NCI-H82 (cell line): ENCODE measurements at regions not wholly inside any gene's neighbourhood (a gene's known extent, or its start where the extent isn't known, plus 50 kb on each side); places are given as distances from the start of the nearest gene placed in this dataset.
"Not testable (repeated sequence)": the region's sequence is repeated elsewhere in the genome, so short reads cannot be mapped to it uniquely, and the experiment has no call there.

Experiments used
- DNase-seq: peaks from one replicate; lab custom pipeline; 2025; lab: John Stamatoyannopoulos, UW

GRCh38 chrX:81857192-81857591, 655.3 kb downstream of the SH3BGRL start:
- no peak for DNase-seq

- DNase-seq: no peak
Measured at GRCh38 chrX:81866873-81867272, 665.0 kb downstream of the SH3BGRL start.

- DNase-seq: no peak
Measured at GRCh38 chrX:81868979-81869378, 667.1 kb downstream of the SH3BGRL start.

DNA sequence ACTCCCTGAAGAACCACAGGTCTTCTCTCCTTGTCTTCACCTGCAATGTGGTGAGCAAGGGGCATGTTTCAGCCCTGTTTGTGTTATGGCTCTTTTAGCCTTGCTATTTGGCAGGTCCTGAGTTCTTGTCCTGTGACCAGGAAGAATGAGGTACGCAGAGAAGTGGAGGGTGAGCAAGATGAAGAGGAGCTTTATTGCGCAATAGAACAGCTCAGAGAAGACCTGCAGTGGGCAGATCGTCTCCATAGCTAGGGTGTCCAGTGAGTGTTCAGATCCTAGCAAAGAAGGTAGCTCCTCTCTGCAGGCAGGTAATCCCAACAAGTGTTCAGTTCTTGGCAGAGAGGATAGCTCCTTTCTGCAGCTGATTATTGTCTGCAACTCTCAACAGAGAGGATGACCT, 672.9 kb downstream of the SH3BGRL start:
- no peak for DNase-seq

DNA sequence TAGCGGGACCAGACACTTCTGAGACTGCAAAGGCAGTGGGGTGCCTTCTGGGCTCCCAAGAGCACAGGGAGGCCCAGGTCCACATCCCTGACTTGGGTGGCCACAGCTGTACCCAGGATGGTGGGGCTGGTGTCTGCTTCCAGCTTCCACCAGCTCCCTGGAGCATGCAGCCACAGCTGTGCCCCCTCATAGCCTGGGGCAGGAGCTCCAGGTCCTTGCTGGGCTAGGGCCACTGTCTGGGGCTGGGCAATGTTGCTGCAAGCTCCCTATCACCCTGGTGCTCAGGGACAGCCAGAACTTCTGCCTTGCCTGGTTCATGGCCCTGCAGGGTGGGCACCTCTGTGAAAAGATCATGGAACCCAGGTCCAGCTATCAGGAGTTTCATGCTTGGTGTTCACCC, 673.9 kb downstream of the SH3BGRL start:
- no peak for DNase-seq

DNA sequence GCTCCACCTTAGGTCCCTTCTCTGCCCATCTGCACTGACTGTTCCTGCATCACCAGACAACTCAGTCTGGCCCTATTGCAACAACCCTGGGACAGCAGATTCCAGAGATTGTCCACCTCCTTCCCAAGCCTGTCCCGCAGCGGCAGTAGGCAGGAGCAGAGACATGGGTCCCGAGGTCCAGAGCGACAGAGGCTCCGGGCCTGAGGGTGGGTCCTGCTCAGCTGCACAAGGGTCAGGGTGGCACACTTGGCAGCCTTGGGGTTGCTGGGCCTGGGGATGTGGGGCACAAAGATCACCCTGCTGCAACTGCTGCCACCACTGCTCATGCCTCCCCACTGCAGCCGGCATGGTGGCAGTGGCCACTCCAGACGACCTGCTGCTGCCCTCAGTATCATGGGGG, 674.5 kb downstream of the SH3BGRL start:
- DNase-seq: no peak

- DNase-seq: no peak
Measured at GRCh38 chrX:81890521-81890920, 688.6 kb downstream of the SH3BGRL start.

DNA sequence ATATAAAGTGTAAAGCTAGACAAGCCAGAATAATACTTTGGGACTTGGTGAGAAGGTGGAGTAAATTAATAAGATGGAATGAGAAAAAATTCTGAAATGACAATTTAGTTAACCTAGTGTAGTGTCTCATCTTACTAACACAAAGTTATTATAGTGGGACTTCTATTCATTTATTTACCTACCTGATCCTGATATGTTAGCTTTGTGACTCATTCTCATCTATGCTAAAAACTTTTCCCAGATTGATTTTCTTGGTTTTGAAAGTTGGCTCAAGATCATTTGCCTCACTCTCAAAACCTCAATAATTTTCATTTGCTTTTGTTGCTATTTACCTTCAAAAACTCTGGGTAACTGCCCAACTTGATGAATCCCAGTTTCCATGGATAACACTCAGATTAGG, 698.6 kb downstream of the SH3BGRL start:
- no peak for DNase-seq

GRCh38 chrX:81925812-81926211, 723.9 kb downstream of the SH3BGRL start:
- DNase-seq: no peak

DNA sequence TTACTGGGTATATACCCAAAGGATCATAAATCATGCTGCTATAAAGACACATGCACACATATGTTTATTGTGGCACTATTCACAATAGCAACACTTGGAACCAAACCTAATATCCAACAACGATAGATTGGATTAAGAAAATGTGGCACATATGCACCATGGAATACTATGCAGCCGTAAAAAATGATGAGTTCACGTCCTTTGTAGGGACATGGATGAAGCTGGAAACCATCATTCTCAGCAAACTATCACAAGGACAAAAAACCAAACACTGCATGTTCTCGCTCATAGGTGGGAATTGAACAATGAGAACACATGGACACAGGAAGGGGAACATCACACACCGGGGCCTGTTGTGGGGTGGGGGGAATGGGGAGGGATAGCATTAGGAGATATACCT, 744.0 kb downstream of the SH3BGRL start:
- DNase-seq: not testable (repeated sequence)

- no peak for DNase-seq
Measured at GRCh38 chrX:81957318-81957717, 755.4 kb downstream of the SH3BGRL start.

GRCh38 chrX:81957900-81958545, 756.1 kb downstream of the SH3BGRL start:
- peak; percentile 64 for DNase-seq

GRCh38 chrX:81959964-81960363, 758.1 kb downstream of the SH3BGRL start:
- no peak for DNase-seq

DNA sequence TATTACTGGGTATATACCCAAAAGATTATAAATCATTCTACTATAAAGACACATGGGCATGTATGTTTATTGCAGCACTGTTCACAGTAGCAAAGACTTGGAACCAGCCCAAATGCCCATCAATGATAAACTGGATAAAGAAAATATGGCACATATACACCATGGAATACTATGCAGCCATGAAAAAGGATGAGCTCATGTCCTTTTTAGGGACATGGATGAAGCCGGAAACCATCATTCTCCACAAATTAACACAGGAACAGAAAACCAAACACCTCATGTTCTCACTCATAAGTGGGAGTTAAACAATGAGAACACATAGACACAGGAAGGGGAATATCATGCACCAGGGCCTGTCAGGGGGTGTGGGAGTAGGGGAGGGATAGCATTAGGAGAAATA, 772.5 kb downstream of the SH3BGRL start:
- not testable (repeated sequence) for DNase-seq

- no peak for DNase-seq
Measured at GRCh38 chrX:81979806-81980515, 778.1 kb downstream of the SH3BGRL start.

DNA sequence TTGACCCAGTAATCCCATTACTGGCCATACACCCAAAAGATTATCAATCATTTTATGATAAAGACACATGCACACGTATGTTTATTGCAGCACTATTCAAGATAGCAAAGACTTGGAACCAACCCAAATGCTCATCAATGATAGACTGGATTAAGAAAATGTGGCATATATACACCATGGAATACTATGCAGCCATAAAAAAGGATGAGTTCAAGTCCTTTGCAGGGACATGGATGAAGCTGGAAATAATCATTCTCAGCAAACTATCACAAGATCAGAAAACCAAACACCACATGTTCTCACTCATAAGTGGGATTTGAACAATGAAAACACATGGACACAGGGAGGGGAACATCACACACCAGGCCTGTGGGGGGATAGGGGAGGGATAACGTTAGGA, 785.3 kb downstream of the SH3BGRL start:
- not testable (repeated sequence) for DNase-seq

DNA sequence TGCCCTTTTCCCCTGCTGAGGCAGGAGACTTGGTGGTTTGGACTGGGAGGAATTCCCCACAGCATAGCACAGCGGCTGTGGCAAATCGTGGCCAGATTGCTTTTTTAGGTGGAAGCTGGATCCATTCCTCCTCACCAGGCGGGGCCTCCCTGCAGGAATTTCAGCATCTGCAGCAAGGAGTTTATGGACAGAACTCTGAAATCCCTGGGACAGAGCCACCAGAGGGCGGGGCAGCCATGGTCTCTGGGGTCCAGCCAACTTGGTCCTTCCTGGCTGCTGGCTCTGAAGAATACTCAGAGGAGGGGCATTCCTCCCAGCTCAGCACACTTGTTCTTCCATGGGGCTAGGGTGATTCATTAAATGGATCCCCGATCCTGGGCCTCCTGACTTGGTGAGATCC, 794.3 kb downstream of the SH3BGRL start:
- no peak for DNase-seq

GRCh38 chrX:82029571-82030218, 827.8 kb downstream of the SH3BGRL start:
- DNase-seq: no peak

DNA sequence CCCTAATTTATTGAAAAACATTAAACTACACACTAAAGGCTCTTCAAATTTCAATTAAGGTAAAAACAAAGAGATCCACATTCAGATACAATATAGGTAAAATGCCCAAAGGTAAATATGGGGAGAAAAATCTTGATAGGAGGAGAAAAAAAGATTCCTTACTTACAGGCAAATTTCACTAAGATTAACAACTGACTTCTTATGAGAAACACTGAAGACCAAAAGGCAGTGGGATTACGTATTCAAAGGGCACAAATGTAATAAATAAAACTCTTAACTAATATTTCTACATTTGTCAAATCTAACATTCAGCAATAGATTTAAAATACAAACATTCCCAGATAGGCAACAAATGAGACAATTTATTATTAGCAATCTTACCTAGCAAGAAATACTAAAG, 829.3 kb downstream of the SH3BGRL start:
- no peak for DNase-seq

DNA sequence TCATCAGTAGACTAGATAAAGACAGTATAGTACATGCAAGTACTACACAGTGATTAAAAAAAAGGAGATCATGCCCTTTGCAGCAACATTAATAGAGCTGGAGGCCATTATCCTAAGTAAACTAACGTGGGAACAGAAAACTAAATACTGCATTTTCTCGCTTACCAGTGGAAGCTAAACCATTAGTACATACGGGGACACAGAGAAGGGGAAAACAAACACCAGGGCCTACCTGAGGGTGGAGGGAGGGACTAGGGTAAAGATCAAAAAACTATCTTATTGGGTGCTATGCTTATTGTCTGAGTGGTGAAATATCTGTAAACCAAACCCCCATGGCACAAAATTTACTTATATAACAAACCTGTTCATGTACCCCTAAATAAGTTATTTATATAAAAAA, 836.9 kb downstream of the SH3BGRL start:
- no peak for DNase-seq

GRCh38 chrX:82041034-82041433, 839.1 kb downstream of the SH3BGRL start:
- DNase-seq: no peak

- no peak for DNase-seq
Measured at GRCh38 chrX:82058728-82059127, 856.8 kb downstream of the SH3BGRL start.

- no peak for DNase-seq
Measured at GRCh38 chrX:82070948-82071347, 869.0 kb downstream of the SH3BGRL start.
